Activated naive CD8-positive, alpha-beta T cell treated with anti-CD3 and anti-CD28 coated beads, Interleukin-2, amount 50 U/mL, for 24 hours (primary cell): ENCODE measurements at regions not wholly inside any gene's neighbourhood (a gene's known extent, or its start where the extent isn't known, plus 50 kb on each side); places are given as distances from the start of the nearest gene placed in this dataset.

Experiments
- ATAC-seq: fragments of 150-1000 bp; cut with Tn5 transposase; one replicate; pipeline ENCODE4 v1.10.0; 2021
- DNase-seq: peaks from one replicate; pipeline ENCODE4 v3.0.0; 2021
- H3K27ac Mint-ChIP-seq: one replicate; pipeline ENCODE4 v1.8.0; 2021; ENCODE audit warnings: mild to moderate bottlenecking, mixed read lengths
- H3K27me3 Mint-ChIP-seq: one replicate; pipeline ENCODE4 v1.8.0; 2021; ENCODE audit warnings: mixed read lengths
- H3K36me3 Mint-ChIP-seq: one replicate; pipeline ENCODE4 v1.8.0; 2021; ENCODE audit warnings: low read depth, mixed read lengths
- H3K4me1 Mint-ChIP-seq: one replicate; pipeline ENCODE4 v1.8.0; 2021; ENCODE audit warnings: mixed read lengths
- H3K4me3 Mint-ChIP-seq: one replicate; pipeline ENCODE4 v1.8.0; 2021; ENCODE audit warnings: mild to moderate bottlenecking, moderate library complexity, mixed read lengths
- H3K9me3 Mint-ChIP-seq: one replicate; pipeline ENCODE4 v1.8.0; 2021; ENCODE audit warnings: mixed read lengths

GRCh38 chr4:29033703-29034102, 1686.5 kb upstream of the PCDH7 start:
- H3K36me3 Mint-ChIP-seq, result no peaks in the 10 kb centered on the region
- ATAC-seq, result no peak
- H3K27ac Mint-ChIP-seq, result no peak overlapping the region
- H3K4me1 Mint-ChIP-seq, result no peaks in the 10 kb centered on the region
- H3K27me3 Mint-ChIP-seq, result no peaks in the 10 kb centered on the region
- H3K9me3 Mint-ChIP-seq, result peaks cover 22% of the 10 kb centered on the region
- no peak for DNase-seq
- H3K4me3 Mint-ChIP-seq, result no peak overlapping the region

GRCh38 chr4:29037501-29037900, 1682.7 kb upstream of the PCDH7 start:
- H3K27me3 Mint-ChIP-seq, result no peaks in the 10 kb centered on the region
- H3K4me1 Mint-ChIP-seq, result no peaks in the 10 kb centered on the region
- DNase-seq (no peak), ATAC-seq (no peak)
- H3K4me3 Mint-ChIP-seq, result no peak overlapping the region
- H3K36me3 Mint-ChIP-seq, result no peaks in the 10 kb centered on the region
- peaks cover 19% of the 10 kb centered on the region for H3K9me3 Mint-ChIP-seq
- no peak overlapping the region for H3K27ac Mint-ChIP-seq

GRCh38 chr4:29043411-29043810, 1676.8 kb upstream of the PCDH7 start:
- Mint-ChIP-seq H3K36me3 (no peaks in the 10 kb centered on the region), H3K4me3 (no peak overlapping the region), H3K9me3 (peaks cover 7% of the 10 kb centered on the region), H3K27me3 (no peaks in the 10 kb centered on the region), H3K27ac (no peak overlapping the region), H3K4me1 (no peaks in the 10 kb centered on the region)
- DNase-seq (no peak), ATAC-seq (no peak)

GRCh38 chr4:29046186-29046585, 1674.0 kb upstream of the PCDH7 start:
- no peak overlapping the region for H3K27ac Mint-ChIP-seq
- no peak for ATAC-seq
- no peaks in the 10 kb centered on the region for H3K27me3 Mint-ChIP-seq
- H3K4me3 Mint-ChIP-seq, result no peak overlapping the region
- peaks cover 9% of the 10 kb centered on the region for H3K9me3 Mint-ChIP-seq
- H3K4me1 Mint-ChIP-seq, result no peaks in the 10 kb centered on the region
- DNase-seq, result no peak
- no peaks in the 10 kb centered on the region for H3K36me3 Mint-ChIP-seq

- H3K36me3 Mint-ChIP-seq, result no peaks in the 10 kb centered on the region
- H3K4me1 Mint-ChIP-seq, result no peaks in the 10 kb centered on the region
- H3K27ac Mint-ChIP-seq, result no peak overlapping the region
- H3K9me3 Mint-ChIP-seq, result peaks cover 9% of the 10 kb centered on the region
- ATAC-seq (no peak), DNase-seq (no peak)
- no peak overlapping the region for H3K4me3 Mint-ChIP-seq
- no peaks in the 10 kb centered on the region for H3K27me3 Mint-ChIP-seq
Observed at GRCh38 chr4:29046781-29047180, 1673.4 kb upstream of the PCDH7 start.

GRCh38 chr4:29047341-29048041, 1672.7 kb upstream of the PCDH7 start:
- H3K9me3 Mint-ChIP-seq, result peaks cover 9% of the 10 kb centered on the region
- no peaks in the 10 kb centered on the region for H3K27me3 Mint-ChIP-seq
- no peak for ATAC-seq
- DNase-seq, result no peak
- H3K36me3 Mint-ChIP-seq, result no peaks in the 10 kb centered on the region
- no peaks in the 10 kb centered on the region for H3K4me1 Mint-ChIP-seq
- H3K4me3 Mint-ChIP-seq, result no peak overlapping the region
- H3K27ac Mint-ChIP-seq, result no peak overlapping the region

GRCh38 chr4:29051381-29051965, 1668.7 kb upstream of the PCDH7 start:
- DNase-seq, result no peak
- Mint-ChIP-seq H3K27ac (no peak overlapping the region), H3K4me3 (no peak overlapping the region), H3K4me1 (no peaks in the 10 kb centered on the region), H3K27me3 (no peaks in the 10 kb centered on the region), H3K9me3 (peaks cover 9% of the 10 kb centered on the region), H3K36me3 (no peaks in the 10 kb centered on the region)
- no peak for ATAC-seq

- peaks cover 9% of the 10 kb centered on the region for H3K9me3 Mint-ChIP-seq
- no peak overlapping the region for H3K4me3 Mint-ChIP-seq
- H3K36me3 Mint-ChIP-seq, result no peaks in the 10 kb centered on the region
- no peak overlapping the region for H3K27ac Mint-ChIP-seq
- H3K4me1 Mint-ChIP-seq, result no peaks in the 10 kb centered on the region
- DNase-seq, result no peak
- no peak for ATAC-seq
- no peaks in the 10 kb centered on the region for H3K27me3 Mint-ChIP-seq
Observed at GRCh38 chr4:29052266-29052665, 1667.9 kb upstream of the PCDH7 start.

- no peaks in the 10 kb centered on the region for H3K27me3 Mint-ChIP-seq
- no peak overlapping the region for H3K27ac Mint-ChIP-seq
- ATAC-seq (no peak), DNase-seq (no peak)
- H3K4me3 Mint-ChIP-seq, result no peak overlapping the region
- peaks cover 3% of the 10 kb centered on the region for H3K9me3 Mint-ChIP-seq
- H3K36me3 Mint-ChIP-seq, result no peaks in the 10 kb centered on the region
- H3K4me1 Mint-ChIP-seq, result no peaks in the 10 kb centered on the region
Observed at GRCh38 chr4:29058531-29058930, 1661.6 kb upstream of the PCDH7 start.

- H3K4me3 Mint-ChIP-seq, result no peak overlapping the region
Observed at GRCh38 chr4:29066861-29067260, 1653.3 kb upstream of the PCDH7 start.

GRCh38 chr4:29073571-29073970, 1646.6 kb upstream of the PCDH7 start:
- no peak for ATAC-seq
- H3K27ac Mint-ChIP-seq, result no peak overlapping the region
- DNase-seq, result no peak
- H3K4me1 Mint-ChIP-seq, result no peaks in the 10 kb centered on the region
- H3K9me3 Mint-ChIP-seq, result peaks cover 43% of the 10 kb centered on the region
- H3K4me3 Mint-ChIP-seq, result no peak overlapping the region
- no peaks in the 10 kb centered on the region for H3K36me3 Mint-ChIP-seq
- H3K27me3 Mint-ChIP-seq, result no peaks in the 10 kb centered on the region

More at GRCh38 chr4:29066861-29067260, 1653.3 kb upstream of the PCDH7 start:
- Mint-ChIP-seq H3K4me1 (no peaks in the 10 kb centered on the region), H3K27ac (no peak overlapping the region), H3K9me3 (peaks cover 30% of the 10 kb centered on the region), H3K27me3 (no peaks in the 10 kb centered on the region), H3K36me3 (no peaks in the 10 kb centered on the region)
- ATAC-seq (no peak), DNase-seq (no peak)

GRCh38 chr4:29075366-29075765, 1644.8 kb upstream of the PCDH7 start:
- H3K4me1 Mint-ChIP-seq, result no peaks in the 10 kb centered on the region
- no peak overlapping the region for H3K4me3 Mint-ChIP-seq
- peaks cover 30% of the 10 kb centered on the region for H3K9me3 Mint-ChIP-seq
- no peaks in the 10 kb centered on the region for H3K36me3 Mint-ChIP-seq
- no peak for ATAC-seq
- H3K27ac Mint-ChIP-seq, result no peak overlapping the region
- no peaks in the 10 kb centered on the region for H3K27me3 Mint-ChIP-seq
- no peak for DNase-seq

- Mint-ChIP-seq H3K27ac (no peak overlapping the region), H3K4me3 (no peak overlapping the region), H3K9me3 (peaks cover 13% of the 10 kb centered on the region), H3K27me3 (no peaks in the 10 kb centered on the region), H3K36me3 (no peaks in the 10 kb centered on the region), H3K4me1 (no peaks in the 10 kb centered on the region)
- DNase-seq (no peak), ATAC-seq (no peak)
Observed at GRCh38 chr4:29079260-29079659, 1640.9 kb upstream of the PCDH7 start.

GRCh38 chr4:29081234-29081955, 1638.8 kb upstream of the PCDH7 start:
- Mint-ChIP-seq H3K27ac (no peak overlapping the region), H3K4me3 (no peak overlapping the region), H3K36me3 (no peaks in the 10 kb centered on the region), H3K27me3 (no peaks in the 10 kb centered on the region), H3K4me1 (no peaks in the 10 kb centered on the region), H3K9me3 (peaks cover 8% of the 10 kb centered on the region)
- DNase-seq, result no peak
- ATAC-seq, result no peak

GRCh38 chr4:29082684-29083083, 1637.5 kb upstream of the PCDH7 start:
- H3K4me3 Mint-ChIP-seq, result no peak overlapping the region
- no peak overlapping the region for H3K27ac Mint-ChIP-seq
- no peaks in the 10 kb centered on the region for H3K36me3 Mint-ChIP-seq
- peaks cover 8% of the 10 kb centered on the region for H3K9me3 Mint-ChIP-seq
- no peaks in the 10 kb centered on the region for H3K27me3 Mint-ChIP-seq
- DNase-seq, result no peak
- no peaks in the 10 kb centered on the region for H3K4me1 Mint-ChIP-seq
- no peak for ATAC-seq
